GM12872 (cell line): ENCODE measurements at regions not wholly inside any gene's neighbourhood (a gene's known extent, or its start where the extent isn't known, plus 50 kb on each side); places are given as distances from the start of the nearest gene placed in this dataset.

Experiments
- CTCF ChIP-seq: IDR thresholded peaks from 3 replicates; pipeline ENCODE4 v1.5.1; 2011; ENCODE audit warnings: low read depth, mild to moderate bottlenecking, low read length, moderate library complexity; ENCODE audit not compliant: insufficient read depth

- no peak for TF ChIP-seq CTCF
Observed at GRCh38 chr2:236336575-236337464, 72.6 kb upstream of the ASB18 start.

DNA sequence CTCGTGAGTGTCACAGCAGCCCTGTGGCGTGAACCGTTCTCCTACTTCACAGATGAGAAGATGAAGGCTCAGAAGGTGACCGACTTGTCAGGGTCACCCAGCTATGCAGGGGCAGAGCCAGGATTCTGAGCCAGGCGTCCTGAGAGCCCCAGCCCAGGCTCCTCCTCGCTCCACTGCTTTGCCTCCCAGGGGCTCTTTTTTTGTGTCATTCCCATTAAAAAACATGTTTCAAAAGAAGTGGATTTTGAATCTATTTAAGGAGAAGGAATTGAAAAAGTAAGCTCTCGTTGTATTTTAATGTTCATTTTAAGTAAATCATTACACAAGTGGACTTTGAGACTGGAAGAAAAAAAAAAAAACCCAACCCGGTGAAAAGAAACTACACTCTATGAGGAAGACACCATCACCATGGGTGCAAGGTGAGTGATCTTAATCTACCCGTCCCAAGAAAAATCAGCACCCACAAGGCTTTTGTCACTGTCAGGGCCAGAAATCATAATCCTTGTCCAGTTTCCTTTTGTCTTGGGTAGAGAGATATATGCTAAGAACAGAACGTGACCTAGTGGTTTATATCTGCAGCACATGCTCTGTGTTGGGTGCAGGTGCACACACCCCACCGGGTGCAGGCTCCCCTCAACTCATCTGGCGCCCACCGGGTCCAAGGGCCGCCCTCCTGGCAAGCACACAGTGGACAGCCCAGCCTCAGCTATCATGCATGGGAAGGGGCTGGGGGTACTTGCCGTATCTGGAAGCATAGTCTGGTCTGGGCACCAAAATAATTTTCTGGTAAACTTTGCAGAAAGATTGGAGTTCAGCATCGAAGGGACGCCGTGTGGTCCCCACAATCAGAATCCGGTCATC lies 73.5 kb upstream of the ASB18 start:
- no peak for TF ChIP-seq CTCF

DNA sequence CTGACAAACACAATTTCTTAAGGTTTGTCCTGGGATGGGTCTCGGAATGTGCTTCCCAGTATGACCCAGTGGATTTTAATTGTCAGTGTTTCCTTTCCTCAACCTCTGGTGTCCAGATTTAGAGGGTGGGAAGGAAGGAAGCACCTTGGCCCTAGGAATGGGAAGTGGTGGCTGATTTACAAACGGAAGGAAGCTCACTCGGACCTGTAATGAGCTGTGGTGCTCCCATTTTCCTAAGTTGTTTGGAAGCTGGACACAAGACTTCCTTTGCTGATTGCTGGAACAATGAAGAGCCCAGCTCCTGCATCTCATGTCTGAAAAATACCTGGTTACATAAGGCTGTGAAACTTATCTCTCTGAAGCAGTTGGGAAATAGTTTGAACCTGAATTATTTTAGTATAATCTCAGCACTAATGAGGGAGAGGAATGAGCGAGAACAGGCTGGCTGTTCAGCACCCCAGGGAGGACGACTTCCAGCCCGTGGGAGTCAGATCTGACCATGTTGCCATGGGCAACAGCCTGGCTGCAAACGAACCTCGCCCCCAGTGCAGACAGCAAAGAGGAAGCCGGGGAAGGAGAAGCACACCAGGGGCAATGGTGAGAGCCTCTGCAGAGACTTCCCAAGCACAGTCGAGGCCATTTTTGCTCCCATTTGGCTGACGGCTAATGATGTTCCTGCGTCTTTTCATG lies 74.4 kb upstream of the ASB18 start:
- no peak for TF ChIP-seq CTCF

GRCh38 chr2:236340251-236340650 lies 76.0 kb upstream of the ASB18 start:
- no peak for TF ChIP-seq CTCF

- no peak for TF ChIP-seq CTCF
Observed at GRCh38 chr2:236341067-236341466, 76.9 kb upstream of the ASB18 start.

- no peak for TF ChIP-seq CTCF
Observed at GRCh38 chr2:236341721-236342120, 77.5 kb upstream of the ASB18 start.

GRCh38 chr2:236342507-236342906 lies 78.3 kb upstream of the ASB18 start:
- no peak for TF ChIP-seq CTCF
